GM18505 (cell line): ENCODE measurements at regions not wholly inside any gene's neighbourhood (a gene's known extent, or its start where the extent isn't known, plus 50 kb on each side); places are given as distances from the start of the nearest gene placed in this dataset.

Experiments used
- ATAC-seq: cut with Tn5 transposase; IDR thresholded peaks from one replicate; pipeline ENCODE4 v1.9.1; 2021; ENCODE audit not compliant: unreplicated experiment
- POLR2A ChIP-seq: IDR thresholded peaks from 4 replicates; pipeline ENCODE4 v1.6.1; 2011; ENCODE audit warnings: borderline replicate concordance; ENCODE audit not compliant: insufficient read depth, insufficient read length; ENCODE audit errors: extremely low read depth

DNA sequence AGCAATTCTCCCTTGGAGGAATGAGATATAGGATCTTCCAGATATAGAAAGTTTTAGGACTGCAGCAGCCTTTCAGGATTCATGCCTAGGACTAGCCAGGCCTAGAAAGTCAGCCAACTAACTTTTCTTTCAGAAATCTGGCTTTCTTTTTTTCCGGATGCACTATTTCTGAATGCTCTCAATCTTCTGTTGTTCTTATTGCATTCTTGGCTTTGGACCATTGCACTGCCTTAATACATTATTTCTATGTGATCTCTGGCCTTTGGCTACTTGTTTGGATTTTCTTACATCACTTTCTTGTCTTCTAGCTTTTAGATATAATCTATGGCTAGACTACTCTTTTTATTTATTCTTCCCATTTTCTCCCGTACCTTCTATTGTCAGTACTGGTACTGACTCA, 813.1 kb upstream of the HTR2C start:
- TF ChIP-seq POLR2A, result no peak
- ATAC-seq, result no peak

DNA sequence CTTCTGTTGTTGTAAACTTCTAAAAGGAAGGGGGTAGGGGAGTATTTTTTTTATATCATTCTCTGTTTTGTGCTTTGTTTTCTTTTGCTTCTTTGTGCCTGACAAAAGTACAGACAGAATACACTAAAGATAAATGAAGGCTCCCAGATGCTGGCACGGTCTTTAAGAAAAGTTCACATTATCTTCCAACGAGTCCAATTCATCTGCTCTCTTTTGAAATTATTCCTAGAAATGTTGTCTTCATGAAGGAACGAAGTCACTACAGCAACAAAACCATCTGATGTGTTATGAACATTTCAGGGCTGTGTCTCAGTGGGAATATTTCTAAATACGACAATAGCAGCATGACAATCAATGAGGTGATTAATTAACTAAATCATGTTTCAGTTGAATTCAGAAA, 813.8 kb upstream of the HTR2C start:
- TF ChIP-seq POLR2A, result no peak
- no peak for ATAC-seq

DNA sequence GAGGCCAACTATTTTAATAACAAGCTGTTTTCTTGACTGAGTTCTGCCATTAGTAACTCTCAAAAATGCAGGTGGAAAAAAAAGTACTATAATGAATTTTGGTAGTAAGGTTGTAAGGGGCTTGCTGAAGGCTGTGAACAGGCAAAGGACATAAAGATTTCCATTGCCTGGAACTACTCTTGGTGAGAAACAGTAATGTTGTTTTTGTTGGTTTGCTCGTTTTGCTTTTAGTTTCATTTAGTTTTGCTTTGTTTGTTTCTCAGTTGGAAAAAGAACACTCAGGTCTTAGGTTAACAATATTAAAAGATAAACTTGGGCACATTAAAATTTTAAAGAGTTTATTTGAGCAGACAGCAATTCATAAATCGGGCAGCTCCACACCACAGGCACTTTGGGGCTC, 824.5 kb upstream of the HTR2C start:
- no peak for ATAC-seq
- TF ChIP-seq POLR2A, result no peak

DNA sequence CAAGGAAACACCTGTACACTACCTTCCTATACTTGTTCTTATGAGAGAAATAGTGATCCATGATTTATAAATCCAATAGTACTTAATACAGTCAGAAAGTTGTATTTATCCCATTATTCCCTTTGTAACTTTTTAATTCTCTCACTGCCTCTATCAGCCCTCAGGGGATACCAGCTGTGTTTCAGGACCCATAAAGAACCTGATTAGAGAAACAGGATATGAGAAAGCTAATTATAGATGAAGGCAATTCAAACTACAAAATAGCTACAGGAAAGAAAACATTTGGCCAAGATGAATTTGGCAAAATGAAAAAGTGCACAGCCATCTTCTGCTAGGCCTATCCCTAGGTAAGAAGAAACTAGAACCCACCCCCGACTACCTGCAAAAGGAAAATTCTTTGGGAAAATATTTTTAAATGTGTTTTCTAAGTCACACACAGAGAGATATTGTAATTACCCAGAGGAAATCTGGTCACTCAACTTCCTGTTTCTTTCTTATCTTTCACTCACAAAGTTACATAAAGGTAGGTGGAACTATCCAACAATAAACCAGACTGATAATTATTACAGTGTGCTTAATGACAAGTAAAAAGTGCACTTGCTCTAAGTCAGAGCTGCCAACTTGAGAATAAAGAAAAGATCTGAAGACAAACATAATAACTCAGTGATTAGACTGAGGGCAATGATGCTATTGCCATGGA, 836.5 kb upstream of the HTR2C start:
- ATAC-seq, result no peak
- TF ChIP-seq POLR2A, result no peak

DNA sequence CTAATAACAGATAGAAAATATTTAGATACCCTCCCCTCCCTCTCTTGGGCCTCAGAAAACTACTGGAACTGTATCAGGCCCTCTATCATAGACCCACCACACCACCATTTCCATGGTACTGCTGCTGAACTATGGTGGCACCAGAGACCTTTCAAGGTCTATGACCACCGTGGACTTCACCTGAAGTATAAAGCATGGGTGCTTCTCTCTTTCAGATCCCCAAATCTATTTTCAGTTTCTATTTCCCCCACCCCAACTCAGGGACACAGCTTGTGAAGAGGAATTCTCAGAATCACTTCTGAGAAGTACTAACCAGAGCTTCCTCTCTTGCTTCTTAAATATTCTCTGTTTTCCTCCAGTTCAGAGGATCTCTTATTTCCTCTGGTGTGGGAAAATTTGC, 840.8 kb upstream of the HTR2C start:
- ATAC-seq, result peak; percentile 58
- no peak for TF ChIP-seq POLR2A

DNA sequence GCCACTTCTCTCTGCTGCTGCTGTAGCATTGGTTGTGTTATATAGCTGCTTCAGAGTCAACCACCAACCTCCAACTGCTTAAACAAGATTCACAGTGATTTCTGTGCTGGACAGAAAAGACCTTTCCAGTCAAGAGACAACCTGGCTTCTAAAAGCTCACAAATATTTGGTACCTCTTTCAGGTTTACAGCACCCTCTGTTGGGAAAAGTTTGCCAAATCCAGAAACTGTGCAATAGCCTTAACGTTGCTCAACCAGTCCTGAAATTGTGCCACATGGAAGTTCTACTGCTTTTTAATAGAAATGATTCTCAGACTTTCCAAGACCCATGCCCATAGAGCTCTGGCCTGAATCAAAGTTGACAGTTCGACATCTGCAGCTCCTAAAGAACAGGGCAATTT, 842.1 kb upstream of the HTR2C start:
- no peak for ATAC-seq
- TF ChIP-seq POLR2A, result no peak

DNA sequence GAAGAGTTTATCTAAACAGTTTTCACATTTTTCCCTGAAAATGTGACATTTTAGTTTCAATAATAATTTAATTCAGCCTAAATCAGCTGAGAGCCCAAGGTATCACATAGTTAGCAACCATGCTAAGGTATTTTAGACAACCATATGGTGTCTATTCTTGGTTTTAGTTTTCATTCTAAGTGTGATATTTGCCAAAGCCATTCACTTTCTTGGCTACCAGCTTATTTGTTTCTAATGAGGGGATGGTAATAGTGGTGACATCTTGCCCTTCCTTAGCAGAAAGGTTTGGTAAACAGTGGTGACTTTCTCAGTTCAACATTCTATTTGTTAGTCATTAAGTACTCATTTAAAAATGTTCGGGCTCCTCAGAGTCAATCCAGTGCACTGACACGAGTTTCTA, 854.9 kb upstream of the HTR2C start:
- ATAC-seq, result no peak
- no peak for TF ChIP-seq POLR2A

DNA sequence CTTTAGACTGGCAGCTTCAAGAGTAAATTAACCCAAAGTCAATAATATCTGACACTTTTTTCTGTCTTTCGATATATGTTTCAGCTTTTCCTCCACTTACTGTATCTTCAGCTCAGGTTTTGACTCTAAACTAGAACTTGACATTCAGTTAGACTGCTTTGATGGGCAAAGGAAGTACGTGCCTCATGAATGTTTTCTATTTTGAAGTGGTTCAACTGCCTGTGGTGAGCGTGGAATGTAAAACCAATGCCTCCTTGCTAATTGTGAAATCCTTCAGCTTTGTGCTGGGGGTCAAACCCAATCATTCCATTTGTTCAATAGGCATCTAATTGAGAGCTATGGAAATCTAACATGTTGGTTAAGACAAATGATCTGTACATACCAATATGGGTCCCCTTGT, 857.0 kb upstream of the HTR2C start:
- no peak for ATAC-seq
- TF ChIP-seq POLR2A, result no peak

DNA sequence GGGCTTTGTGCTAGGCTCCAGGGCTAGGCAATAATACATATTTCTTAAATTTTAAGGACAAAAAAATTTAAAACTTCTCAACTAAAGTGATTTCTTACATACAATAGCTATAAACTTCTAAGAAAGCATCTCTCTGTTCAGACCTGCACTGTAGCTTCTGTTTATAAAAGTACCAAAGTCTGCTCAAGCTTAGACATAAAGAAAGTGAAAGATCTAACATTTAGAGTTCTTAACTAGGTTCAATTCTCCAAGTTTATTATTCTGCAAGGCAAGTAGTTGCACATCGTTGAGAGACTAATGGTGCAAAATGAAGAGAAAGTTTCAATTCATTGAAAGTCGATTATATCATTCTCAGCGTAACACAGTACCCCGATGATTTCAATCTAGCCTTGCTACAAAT, 857.4 kb upstream of the HTR2C start:
- TF ChIP-seq POLR2A, result no peak
- ATAC-seq, result no peak

DNA sequence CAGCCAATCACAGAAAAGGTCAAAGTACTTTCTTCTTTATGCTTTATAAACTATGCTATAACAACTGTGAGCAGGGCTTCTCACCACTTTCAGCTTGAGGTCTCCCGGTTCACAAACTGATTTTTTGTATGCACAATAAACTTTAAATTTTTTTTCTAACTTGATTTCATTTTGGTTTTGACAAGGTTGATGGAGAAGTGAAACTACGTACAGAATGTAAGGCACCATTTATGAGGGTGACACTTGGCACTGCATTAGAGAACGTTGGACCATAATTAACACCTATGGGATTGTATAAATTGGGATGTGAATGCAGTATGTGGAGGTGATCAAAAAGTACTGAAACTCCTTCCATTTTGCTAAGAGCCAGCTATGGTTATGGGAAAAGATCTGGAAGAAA, 857.9 kb upstream of the HTR2C start:
- no peak for TF ChIP-seq POLR2A

DNA sequence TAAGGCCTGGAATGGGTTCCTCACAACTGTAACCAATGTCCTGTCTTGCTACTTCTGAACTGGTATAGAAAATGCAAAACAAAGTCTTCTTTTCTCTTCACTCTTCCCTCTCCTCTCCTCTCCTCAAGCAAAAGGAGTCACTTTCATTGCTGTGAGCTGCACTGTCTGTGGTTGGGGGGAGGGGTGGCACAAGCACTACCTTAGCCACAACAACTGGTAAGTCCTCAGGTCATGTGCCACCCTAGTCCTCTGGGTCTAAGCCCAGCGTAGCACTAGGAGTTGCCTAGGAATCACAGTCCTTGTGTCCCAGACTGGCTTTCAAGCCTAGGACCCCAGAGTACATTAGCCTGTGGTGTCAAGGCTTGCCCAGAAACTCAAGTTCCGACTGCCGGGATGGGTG, 859.3 kb upstream of the AMOT start:
- TF ChIP-seq POLR2A, result no peak

More for the DNA sequence above, 857.9 kb upstream of the HTR2C start:
- no peak for ATAC-seq

DNA sequence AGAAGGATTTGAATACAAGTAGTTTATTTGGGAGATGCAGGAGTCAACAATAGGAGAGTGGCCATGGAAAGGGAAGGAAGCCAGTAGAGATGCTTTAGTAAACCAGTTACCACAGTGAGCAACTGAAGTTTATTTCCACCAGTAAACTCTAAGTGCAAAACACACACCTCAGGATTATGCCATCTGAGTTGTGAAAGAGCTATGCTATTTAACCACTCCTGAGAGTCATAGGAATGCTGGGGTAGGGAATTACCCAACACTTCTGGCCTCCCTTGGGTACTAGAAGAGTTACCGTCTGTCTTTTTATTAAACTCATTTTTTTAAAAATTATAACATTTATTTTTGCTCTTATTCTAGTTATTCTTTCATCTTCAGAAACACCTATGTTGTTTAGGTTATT, 834.6 kb upstream of the AMOT start:
- no peak for TF ChIP-seq POLR2A
- ATAC-seq, result no peak

More for the DNA sequence above, 859.3 kb upstream of the AMOT start:
- no peak for ATAC-seq

DNA sequence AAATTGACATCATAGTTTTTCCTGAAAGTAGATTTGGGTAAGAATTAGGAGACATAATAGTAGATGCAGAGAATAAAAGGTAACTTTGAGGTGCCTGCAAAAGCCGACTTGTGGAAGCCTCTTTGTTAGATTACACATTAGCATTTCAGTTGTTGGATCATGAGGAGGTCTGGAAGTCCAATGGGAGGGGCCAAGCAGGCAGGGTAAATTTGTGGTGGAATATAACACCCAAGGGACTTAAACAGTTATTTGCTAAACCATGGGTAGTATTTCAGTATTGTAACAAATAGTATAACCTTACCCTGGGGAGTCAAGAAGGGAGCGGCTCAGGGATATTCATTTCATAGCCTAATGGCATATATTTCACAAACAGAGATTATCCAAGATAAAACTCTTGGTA, 810.7 kb upstream of the AMOT start:
- ATAC-seq, result no peak
- TF ChIP-seq POLR2A, result no peak

DNA sequence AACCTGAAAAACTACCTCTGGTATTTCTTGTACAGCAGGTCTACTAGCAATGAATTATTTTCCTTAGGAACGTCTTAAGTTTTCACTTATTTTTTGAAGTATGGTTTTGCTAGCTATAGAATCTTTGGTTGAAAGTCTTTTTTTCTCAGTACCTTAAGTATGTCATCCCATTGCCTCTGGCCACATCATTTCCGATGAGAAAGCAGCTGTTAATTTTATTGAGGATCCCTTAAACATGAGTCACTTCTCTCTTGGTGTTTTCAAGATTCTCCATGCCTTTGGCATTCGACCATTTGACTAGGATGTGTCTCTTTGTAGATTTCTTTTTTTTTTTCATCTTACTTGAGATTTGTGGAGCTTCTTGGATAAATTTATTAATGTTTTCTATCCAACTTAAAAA, 803.8 kb upstream of the AMOT start:
- no peak for TF ChIP-seq POLR2A

DNA sequence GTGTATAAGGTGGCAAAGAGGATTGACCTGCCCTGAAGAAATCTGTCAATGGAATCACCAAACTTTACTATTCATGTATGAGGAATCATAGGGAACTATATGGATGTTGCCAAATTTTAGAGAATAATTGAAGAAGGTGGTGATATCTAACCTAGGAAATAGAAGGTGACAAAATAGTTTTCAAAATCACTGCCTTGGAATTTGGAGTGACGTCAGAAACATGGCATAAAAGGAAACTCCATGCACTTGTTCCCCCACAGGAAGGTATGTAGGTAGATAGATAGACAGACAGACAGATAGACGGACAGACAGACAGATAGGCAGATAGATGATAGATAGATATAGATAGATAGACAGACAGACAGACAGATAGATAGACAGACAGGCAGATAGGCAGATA, 793.9 kb upstream of the AMOT start:
- no peak for TF ChIP-seq POLR2A
- ATAC-seq, result no peak

More for the DNA sequence above, 803.8 kb upstream of the AMOT start:
- no peak for ATAC-seq
